ENCODE measurements at regions not wholly inside any gene's neighbourhood (a gene's known extent, or its start where the extent isn't known, plus 50 kb on each side); places are given as distances from the start of the nearest gene placed in this dataset.

- ChIA-PET POLR2A (no interaction called here), CTCF (no interaction called here)
- no peaks in the 10 kb centered on the region for H3K9me3 Mint-ChIP-seq
- ATAC-seq (no peak), DNase-seq (no peak)
- H3K27me3 Mint-ChIP-seq, result no peaks in the 10 kb centered on the region
- TF ChIP-seq CTCF (IDR thresholded peaks at IDR 0.05), result no peak
- H3K27ac Mint-ChIP-seq, result no peak overlapping the region
- intact Hi-C loops (cut with micrococcal nuclease), result no loop called here
- no peaks in the 10 kb centered on the region for H3K4me1 Mint-ChIP-seq (ENCODE audit: low read depth)
- no peaks in the 10 kb centered on the region for H3K36me3 Mint-ChIP-seq (ENCODE audit: low read depth)
- no peak overlapping the region for H3K4me3 Mint-ChIP-seq
Measured at GRCh38 chr12:24281341-24281740, 331.9 kb upstream of the SOX5 start.

- no peak for TF ChIP-seq CTCF (IDR thresholded peaks at IDR 0.05)
- Mint-ChIP-seq H3K9me3 (no peaks in the 10 kb centered on the region), H3K27me3 (no peaks in the 10 kb centered on the region), H3K4me1 (ENCODE audit: low read depth) (no peaks in the 10 kb centered on the region), H3K36me3 (ENCODE audit: low read depth) (no peaks in the 10 kb centered on the region), H3K27ac (no peak overlapping the region), H3K4me3 (no peak overlapping the region)
- ATAC-seq (no peak), DNase-seq (no peak)
- ChIA-PET POLR2A (no interaction called here), CTCF (no interaction called here)
- intact Hi-C loops (cut with micrococcal nuclease), result no loop called here
Measured at GRCh38 chr12:24280056-24280842, 330.8 kb upstream of the SOX5 start.

- no peak for DNase-seq
- ChIA-PET POLR2A (no interaction called here), CTCF (no interaction called here)
- Mint-ChIP-seq H3K9me3 (no peaks in the 10 kb centered on the region), H3K4me1 (ENCODE audit: low read depth) (no peaks in the 10 kb centered on the region), H3K36me3 (ENCODE audit: low read depth) (no peaks in the 10 kb centered on the region), H3K27ac (no peak overlapping the region), H3K27me3 (no peaks in the 10 kb centered on the region), H3K4me3 (no peak overlapping the region)
- intact Hi-C loops (cut with micrococcal nuclease), result no loop called here
- no peak for TF ChIP-seq CTCF (IDR thresholded peaks at IDR 0.05)
- no peak for ATAC-seq
Measured at GRCh38 chr12:24278832-24279231, 329.4 kb upstream of the SOX5 start.

DNA sequence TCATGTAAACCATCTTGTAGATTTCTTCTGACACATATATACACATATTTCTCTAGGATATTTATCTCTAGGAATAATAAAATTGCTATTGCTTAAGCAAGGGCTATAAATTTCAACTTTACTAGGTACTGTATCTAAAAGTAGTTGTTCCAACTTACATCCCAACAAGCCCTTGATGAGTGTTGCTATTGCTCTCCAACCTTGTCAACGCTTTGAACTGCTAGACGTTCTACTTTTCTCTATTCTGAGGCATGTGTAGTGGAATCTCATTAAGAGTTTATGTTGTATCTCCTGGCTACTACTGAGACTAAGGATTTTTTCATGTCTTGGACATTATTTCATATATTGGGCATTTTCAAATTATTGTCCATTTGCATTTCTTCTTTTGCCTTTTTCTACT, 321.5 kb upstream of the SOX5 start:
- Mint-ChIP-seq H3K27ac (no peak overlapping the region), H3K9me3 (no peaks in the 10 kb centered on the region), H3K4me3 (no peak overlapping the region), H3K4me1 (ENCODE audit: low read depth) (no peaks in the 10 kb centered on the region), H3K27me3 (no peaks in the 10 kb centered on the region), H3K36me3 (ENCODE audit: low read depth) (no peaks in the 10 kb centered on the region)
- no peak for TF ChIP-seq CTCF (IDR thresholded peaks at IDR 0.05)
- POLR2A ChIA-PET, result no interaction called here
- DNase-seq, result no peak
- CTCF ChIA-PET, result no interaction called here
- ATAC-seq, result no peak
- intact Hi-C loops (cut with micrococcal nuclease), result no loop called here

DNA sequence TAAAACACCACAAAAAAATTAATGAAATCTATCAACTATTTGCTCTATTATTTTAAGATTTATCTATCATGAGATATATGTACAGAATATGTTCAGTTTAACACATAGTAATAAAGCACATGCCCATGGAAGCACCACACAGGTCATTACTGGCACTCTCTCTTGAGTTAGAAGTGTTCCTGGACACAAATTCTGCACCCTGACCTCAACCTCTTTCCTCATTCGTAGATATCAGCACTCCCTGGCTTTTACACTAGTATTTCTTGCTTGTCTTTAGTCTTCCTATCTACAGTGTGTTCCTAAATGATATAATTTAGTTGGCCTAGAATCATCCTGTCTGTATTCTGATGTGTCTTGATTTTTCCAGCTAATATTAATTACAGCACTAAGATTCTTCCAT, 321.0 kb upstream of the SOX5 start:
- DNase-seq (no peak), ATAC-seq (no peak)
- no peaks in the 10 kb centered on the region for H3K4me1 Mint-ChIP-seq (ENCODE audit: low read depth)
- CTCF ChIA-PET, result no interaction called here
- no peak for TF ChIP-seq CTCF (IDR thresholded peaks at IDR 0.05)
- intact Hi-C loops (cut with micrococcal nuclease), result no loop called here
- H3K4me3 Mint-ChIP-seq, result no peak overlapping the region
- no peaks in the 10 kb centered on the region for H3K36me3 Mint-ChIP-seq (ENCODE audit: low read depth)
- no peaks in the 10 kb centered on the region for H3K27me3 Mint-ChIP-seq
- POLR2A ChIA-PET, result no interaction called here
- H3K27ac Mint-ChIP-seq, result no peak overlapping the region
- no peaks in the 10 kb centered on the region for H3K9me3 Mint-ChIP-seq
